MCF 10A (cell line): ENCODE measurements at regions not wholly inside any gene's neighbourhood (a gene's known extent, or its start where the extent isn't known, plus 50 kb on each side); places are given as distances from the start of the nearest gene placed in this dataset.
"Not testable (repeated sequence)": the region's sequence is repeated elsewhere in the genome, so short reads cannot be mapped to it uniquely, and the experiment has no call there.

Experiments
- BruUV-seq: library from RNA; stranded (reverse); fragments of 400-500 nt; replicated peaks from 2 replicates; lab custom pipeline; 2021; lab: Mats Ljungman, UMichigan
- CTCF ChIA-PET: fragments of 300-600 bp; sonication (Branson Sonifier 250); formaldehyde crosslinking; extraction: SDS; loops from one replicate; lab custom pipeline; 2021; ENCODE audit warnings: antibody characterized with exemption, inconsistent platforms; lab: Yijun Ruan, JAX
- POLR2A ChIA-PET: fragments of 300-600, 350-650 bp; sonication (Branson Sonifier 250); formaldehyde crosslinking; extraction: SDS; loops from one replicate; lab custom pipeline; 2020; ENCODE audit warnings: antibody characterized with exemption, inconsistent platforms; lab: Yijun Ruan, JAX
- DNase-seq: peaks from one replicate; pipeline ENCODE4 v3.0.0-alpha.2; 2018; ENCODE audit not compliant: unreplicated experiment
- H3K27ac Mint-ChIP-seq: one replicate; pipeline ENCODE4 v1.8.0; 2022; ENCODE audit warnings: mild to moderate bottlenecking, low read depth, mixed read lengths; ENCODE audit not compliant: unreplicated experiment
- H3K27me3 Mint-ChIP-seq: one replicate; pipeline ENCODE4 v1.8.0; 2022; ENCODE audit warnings: mixed read lengths; ENCODE audit not compliant: insufficient read depth, unreplicated experiment
- H3K36me3 Mint-ChIP-seq: one replicate; pipeline ENCODE4 v1.8.0; 2022; ENCODE audit warnings: mild to moderate bottlenecking, moderate library complexity, mixed read lengths; ENCODE audit not compliant: insufficient read depth, unreplicated experiment
- H3K4me1 Mint-ChIP-seq: one replicate; pipeline ENCODE4 v1.8.0; 2022; ENCODE audit warnings: mixed read lengths; ENCODE audit not compliant: insufficient read depth, unreplicated experiment
- H3K4me3 Mint-ChIP-seq: one replicate; pipeline ENCODE4 v1.8.0; 2022; ENCODE audit warnings: mild to moderate bottlenecking, moderate library complexity, mixed read lengths; ENCODE audit not compliant: unreplicated experiment
- H3K9me3 Mint-ChIP-seq: one replicate; pipeline ENCODE4 v1.8.0; 2022; ENCODE audit warnings: mixed read lengths; ENCODE audit not compliant: unreplicated experiment
- CTCF ChIP-seq: fragments of 200-600 bp; IDR thresholded peaks from one replicate; pipeline ENCODE4 v1.8.0; 2022; ENCODE audit warnings: antibody characterized with exemption, mild to moderate bottlenecking; ENCODE audit not compliant: unreplicated experiment
- intact Hi-C: fragments of 100-400 bp; cut with micrococcal nuclease; formaldehyde crosslinking; loops from 2 replicates; pipeline ENCODE4 v1.14.1; 2022

- ChIA-PET POLR2A (no interaction called here), CTCF (interaction anchor here (1.0 kb wide), 1 partner anchor 9 kb away, joined by 4 read pairs; no protein-coding TSS in a partner anchor)
- no TSS peak for BruUV-seq
- no peak overlapping the region for H3K4me3 Mint-ChIP-seq
- no peak for TF ChIP-seq CTCF
- intact Hi-C loops: no loop called here
- H3K27me3 Mint-ChIP-seq: no peaks in the 10 kb centered on the region
- H3K27ac Mint-ChIP-seq: no peak overlapping the region
- no peak for DNase-seq
- H3K36me3 Mint-ChIP-seq: no peaks in the 10 kb centered on the region
- peaks cover 45% of the 10 kb centered on the region for H3K9me3 Mint-ChIP-seq
- H3K4me1 Mint-ChIP-seq: no peaks in the 10 kb centered on the region
Observed at GRCh38 chr11:70897429-70897828, 354.9 kb downstream of the SHANK2 start.

DNA sequence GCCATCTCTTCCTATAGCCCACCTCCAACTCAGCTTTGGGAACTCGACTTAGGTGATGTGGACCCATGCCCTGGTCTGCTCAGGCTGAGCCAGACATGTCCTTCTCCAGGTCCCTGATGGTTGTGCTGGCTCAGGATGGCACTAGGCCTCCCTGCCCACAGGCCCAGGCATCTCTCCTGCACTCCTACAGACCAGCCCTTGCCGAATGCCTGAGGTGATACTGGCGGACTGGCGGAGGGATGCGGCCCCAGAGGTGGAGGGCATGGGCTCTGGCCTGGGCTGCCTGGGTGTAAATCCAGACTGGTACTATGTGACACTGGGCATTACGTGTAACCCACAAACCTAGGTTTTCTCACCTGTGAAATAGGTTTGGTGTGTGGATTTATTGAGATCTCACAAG lies 352.8 kb downstream of the SHANK2 start:
- H3K9me3 Mint-ChIP-seq: peaks cover 38% of the 10 kb centered on the region
- H3K27me3 Mint-ChIP-seq: no peaks in the 10 kb centered on the region
- CTCF ChIA-PET: no interaction called here
- no peak for TF ChIP-seq CTCF
- H3K4me3 Mint-ChIP-seq: no peak overlapping the region
- POLR2A ChIA-PET: no interaction called here
- H3K36me3 Mint-ChIP-seq: no peaks in the 10 kb centered on the region
- DNase-seq: no peak
- no TSS peak for BruUV-seq
- no peaks in the 10 kb centered on the region for H3K4me1 Mint-ChIP-seq
- intact Hi-C loops: no loop called here
- H3K27ac Mint-ChIP-seq: no peak overlapping the region

GRCh38 chr11:70900540-70900939 lies 351.8 kb downstream of the SHANK2 start:
- no peaks in the 10 kb centered on the region for H3K27me3 Mint-ChIP-seq
- no peak overlapping the region for H3K27ac Mint-ChIP-seq
- no peak overlapping the region for H3K4me3 Mint-ChIP-seq
- no peaks in the 10 kb centered on the region for H3K36me3 Mint-ChIP-seq
- no peak for DNase-seq
- intact Hi-C loops: no loop called here
- H3K4me1 Mint-ChIP-seq: no peaks in the 10 kb centered on the region
- peaks cover 46% of the 10 kb centered on the region for H3K9me3 Mint-ChIP-seq
- no TSS peak for BruUV-seq
- CTCF ChIA-PET: no interaction called here
- POLR2A ChIA-PET: no interaction called here
- TF ChIP-seq CTCF: no peak

- no peaks in the 10 kb centered on the region for H3K36me3 Mint-ChIP-seq
- CTCF ChIA-PET: no interaction called here
- H3K27ac Mint-ChIP-seq: no peak overlapping the region
- intact Hi-C loops: no loop called here
- no peak overlapping the region for H3K4me3 Mint-ChIP-seq
- H3K9me3 Mint-ChIP-seq: peaks cover 40% of the 10 kb centered on the region
- H3K27me3 Mint-ChIP-seq: no peaks in the 10 kb centered on the region
- POLR2A ChIA-PET: no interaction called here
- BruUV-seq: no TSS peak
- no peaks in the 10 kb centered on the region for H3K4me1 Mint-ChIP-seq
- no peak for TF ChIP-seq CTCF
- DNase-seq: no peak
Observed at GRCh38 chr11:70901951-70902521, 350.3 kb downstream of the SHANK2 start.

DNA sequence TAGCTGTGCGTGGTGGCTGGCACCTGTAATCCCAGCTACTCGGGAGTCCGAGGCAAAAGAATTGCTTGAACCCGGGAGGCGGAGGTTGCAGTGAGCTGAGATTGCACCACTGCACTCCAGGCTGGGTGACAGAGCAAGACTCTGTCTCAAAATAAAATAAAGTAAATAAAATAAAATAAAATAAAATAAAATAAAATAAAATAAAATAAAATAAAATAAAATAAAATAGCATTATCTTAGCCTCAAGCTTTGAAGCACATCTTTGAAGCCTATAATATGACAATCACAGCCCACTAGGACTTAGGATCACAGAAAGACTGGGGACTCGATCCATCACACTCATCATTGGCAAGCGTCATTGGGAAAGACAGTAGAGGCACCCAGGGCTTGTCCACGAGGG lies 349.1 kb downstream of the SHANK2 start:
- DNase-seq, BruUV-seq, H3K27ac Mint-ChIP-seq, H3K27me3 Mint-ChIP-seq, CTCF ChIA-PET, H3K4me3 Mint-ChIP-seq, H3K36me3 Mint-ChIP-seq, intact Hi-C loops, H3K4me1 Mint-ChIP-seq, POLR2A ChIA-PET: not testable (repeated sequence)
- H3K9me3 Mint-ChIP-seq: peaks cover 32% of the 10 kb centered on the region
